ENCODE measurements at regions not wholly inside any gene's neighbourhood (a gene's known extent, or its start where the extent isn't known, plus 50 kb on each side); places are given as distances from the start of the nearest gene placed in this dataset.

GRCh38 chr22:47283616-47284270 is 521.3 kb downstream of the TBC1D22A start:
- DNase-seq = no peak

GRCh38 chr22:47282851-47283250 is 520.4 kb downstream of the TBC1D22A start:
- no peak for DNase-seq

GRCh38 chr22:47282366-47282765 is 519.9 kb downstream of the TBC1D22A start:
- no peak for DNase-seq

- no peak for DNase-seq
These were observed 519.0 kb downstream of the TBC1D22A start for GRCh38 chr22:47281126-47282106.

GRCh38 chr22:47280301-47280700 is 517.9 kb downstream of the TBC1D22A start:
- DNase-seq = no peak

GRCh38 chr22:47279746-47280145 is 517.3 kb downstream of the TBC1D22A start:
- DNase-seq = no peak

- no peak for DNase-seq
These were observed 516.9 kb downstream of the TBC1D22A start for GRCh38 chr22:47279337-47279736.

GRCh38 chr22:47278655-47279054 is 516.2 kb downstream of the TBC1D22A start:
- no peak for DNase-seq

GRCh38 chr22:47277531-47277930 is 515.1 kb downstream of the TBC1D22A start:
- no peak for DNase-seq

- DNase-seq = no peak
These were observed 514.5 kb downstream of the TBC1D22A start for GRCh38 chr22:47276991-47277390.

- DNase-seq = no peak
These were observed 514.0 kb downstream of the TBC1D22A start for GRCh38 chr22:47276450-47276820.

- DNase-seq = no peak
These were observed 513.4 kb downstream of the TBC1D22A start for GRCh38 chr22:47275605-47276449.

- DNase-seq = no peak
These were observed 511.7 kb downstream of the TBC1D22A start for GRCh38 chr22:47274196-47274595.

- no peak for DNase-seq
These were observed 508.1 kb downstream of the TBC1D22A start for GRCh38 chr22:47270463-47271135.

GRCh38 chr22:47269516-47270088 is 507.2 kb downstream of the TBC1D22A start:
- DNase-seq = no peak

- no peak for DNase-seq
These were observed 505.2 kb downstream of the TBC1D22A start for GRCh38 chr22:47267513-47268282.

GRCh38 chr22:47266329-47266728 is 503.9 kb downstream of the TBC1D22A start:
- DNase-seq = no peak

- no peak for DNase-seq
These were observed 498.1 kb downstream of the TBC1D22A start for GRCh38 chr22:47260551-47260950.

- DNase-seq = no peak
These were observed 497.5 kb downstream of the TBC1D22A start for GRCh38 chr22:47259990-47260389.

- no peak for DNase-seq
These were observed 496.6 kb downstream of the TBC1D22A start for GRCh38 chr22:47259049-47259448.

GRCh38 chr22:47257976-47258375 is 495.5 kb downstream of the TBC1D22A start:
- DNase-seq = no peak
